ENCODE measurements at regions not wholly inside any gene's neighbourhood (a gene's known extent, or its start where the extent isn't known, plus 50 kb on each side); places are given as distances from the start of the nearest gene placed in this dataset.

DNA sequence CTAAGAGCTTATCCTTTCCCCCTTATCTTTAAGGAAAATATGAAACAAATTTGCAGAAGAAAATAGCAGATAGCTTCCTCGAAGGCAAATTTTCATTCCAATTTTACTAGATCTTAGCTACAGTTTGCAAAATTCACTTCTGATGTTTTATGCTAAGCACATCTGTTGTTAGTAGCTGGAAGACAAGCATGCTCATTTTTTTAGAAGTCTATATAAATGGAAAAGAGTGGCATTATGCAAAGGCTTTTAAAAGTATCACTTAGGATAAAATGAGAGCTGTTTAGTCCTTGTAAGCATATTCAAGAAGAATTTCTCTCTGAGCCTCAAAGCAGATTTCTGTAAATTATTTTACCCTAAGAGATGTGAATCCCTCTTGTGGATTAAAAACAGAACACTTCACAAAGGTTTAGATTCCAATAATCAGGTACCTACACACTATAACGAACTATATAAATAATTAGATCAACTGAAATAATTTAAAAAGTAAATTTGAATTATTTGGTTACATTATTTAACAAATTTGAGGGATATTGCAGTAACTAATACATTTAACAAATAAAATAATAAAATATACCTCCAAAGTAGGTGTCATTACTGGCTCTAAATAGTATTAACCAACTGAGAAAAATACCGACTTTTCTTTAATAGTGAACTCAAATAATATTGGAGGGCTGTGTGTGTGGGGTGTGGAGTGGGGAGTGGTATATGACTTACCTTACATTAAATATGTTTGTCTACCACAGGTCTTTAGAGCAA, 307.1 kb downstream of the SEMA3D start:
- no peaks in the 10 kb centered on the region for H3K9me3 Mint-ChIP-seq
- H3K36me3 Mint-ChIP-seq (ENCODE audit: low read depth) = no peaks in the 10 kb centered on the region
- no peak overlapping the region for H3K4me3 Mint-ChIP-seq
- no peak for DNase-seq
- H3K27ac Mint-ChIP-seq = no peak overlapping the region
- H3K27me3 Mint-ChIP-seq (ENCODE audit: insufficient read depth) = no peaks in the 10 kb centered on the region
- TF ChIP-seq, protein P1, sequence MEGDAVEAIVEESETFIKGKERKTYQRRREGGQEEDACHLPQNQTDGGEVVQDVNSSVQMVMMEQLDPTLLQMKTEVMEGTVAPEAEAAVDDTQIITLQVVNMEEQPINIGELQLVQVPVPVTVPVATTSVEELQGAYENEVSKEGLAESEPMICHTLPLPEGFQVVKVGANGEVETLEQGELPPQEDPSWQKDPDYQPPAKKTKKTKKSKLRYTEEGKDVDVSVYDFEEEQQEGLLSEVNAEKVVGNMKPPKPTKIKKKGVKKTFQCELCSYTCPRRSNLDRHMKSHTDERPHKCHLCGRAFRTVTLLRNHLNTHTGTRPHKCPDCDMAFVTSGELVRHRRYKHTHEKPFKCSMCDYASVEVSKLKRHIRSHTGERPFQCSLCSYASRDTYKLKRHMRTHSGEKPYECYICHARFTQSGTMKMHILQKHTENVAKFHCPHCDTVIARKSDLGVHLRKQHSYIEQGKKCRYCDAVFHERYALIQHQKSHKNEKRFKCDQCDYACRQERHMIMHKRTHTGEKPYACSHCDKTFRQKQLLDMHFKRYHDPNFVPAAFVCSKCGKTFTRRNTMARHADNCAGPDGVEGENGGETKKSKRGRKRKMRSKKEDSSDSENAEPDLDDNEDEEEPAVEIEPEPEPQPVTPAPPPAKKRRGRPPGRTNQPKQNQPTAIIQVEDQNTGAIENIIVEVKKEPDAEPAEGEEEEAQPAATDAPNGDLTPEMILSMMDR (IDR thresholded peaks at IDR 0.05) = no peak
- no peaks in the 10 kb centered on the region for H3K4me1 Mint-ChIP-seq (ENCODE audit: low read depth)

DNA sequence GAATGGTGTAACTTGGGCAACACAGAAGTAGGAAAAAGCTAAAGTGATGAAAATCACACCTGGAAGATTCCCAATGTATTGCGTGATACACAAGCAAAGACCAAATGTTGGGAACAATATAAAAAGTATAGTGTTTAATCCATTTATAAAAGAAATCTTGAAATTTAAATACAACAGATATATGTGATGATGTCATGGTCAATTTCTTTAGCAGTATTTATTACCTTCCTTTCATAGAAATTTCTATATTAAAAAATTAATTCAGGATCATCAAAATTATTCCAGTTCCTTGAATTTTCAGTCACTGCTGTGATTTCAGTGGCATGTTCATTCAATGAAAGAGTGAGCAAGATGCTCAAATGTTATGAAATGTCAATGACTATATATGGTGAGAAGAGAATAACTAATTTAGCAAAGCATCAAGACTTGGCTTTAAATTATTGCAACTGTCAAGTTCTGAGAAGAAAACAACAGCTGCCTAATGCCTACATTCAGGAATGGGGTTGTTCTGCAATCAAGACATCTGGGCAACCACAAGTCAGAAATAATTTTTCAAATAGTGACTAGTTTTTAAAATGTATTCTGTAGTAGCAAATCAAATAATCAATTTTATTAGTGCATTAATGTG, 308.8 kb downstream of the SEMA3D start:
- TF ChIP-seq, protein P1 (IDR thresholded peaks at IDR 0.05) = no peak
- no peak overlapping the region for H3K27ac Mint-ChIP-seq
- no peak for DNase-seq

DNA sequence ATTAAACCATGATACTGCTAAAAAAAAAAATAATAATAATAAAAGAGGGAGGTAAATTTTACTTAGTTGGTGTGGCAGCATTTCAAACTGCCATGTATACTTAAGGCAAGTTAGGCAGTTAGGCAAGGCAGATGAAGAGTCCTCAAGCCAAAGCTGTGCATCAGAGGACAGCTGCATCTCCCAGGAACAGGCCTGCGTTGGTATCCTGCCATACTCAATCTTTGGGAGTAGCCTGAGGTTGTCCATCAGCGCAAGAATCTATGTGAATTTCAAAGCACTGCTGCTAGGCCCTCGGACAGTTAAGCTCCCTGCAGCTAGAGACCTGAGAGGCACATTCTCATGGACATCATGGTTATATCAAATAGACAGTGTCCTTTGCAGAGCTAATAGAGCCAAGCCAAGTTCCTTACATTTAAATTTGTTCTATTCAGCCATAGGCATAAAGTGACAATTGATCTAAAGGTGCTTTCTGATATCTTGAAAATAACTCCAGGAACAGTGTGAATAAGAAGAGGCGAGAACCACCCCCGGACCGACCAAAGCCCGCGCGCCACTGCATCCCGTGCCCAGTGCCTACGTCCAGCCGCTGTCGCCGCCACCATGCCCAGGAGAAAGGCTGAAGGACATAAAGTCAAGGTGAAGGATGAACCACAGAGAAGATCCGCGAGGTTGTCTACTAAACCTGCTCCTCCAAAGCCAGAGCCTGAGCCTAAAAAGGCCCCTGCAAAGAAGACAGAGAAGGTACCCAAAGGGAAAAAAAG, 310.6 kb downstream of the SEMA3D start:
- TF ChIP-seq, protein P1 (IDR thresholded peaks at IDR 0.05) = no peak
- no peaks in the 10 kb centered on the region for H3K9me3 Mint-ChIP-seq
- no peak for DNase-seq
- H3K27me3 Mint-ChIP-seq (ENCODE audit: insufficient read depth) = no peaks in the 10 kb centered on the region
- no peak overlapping the region for H3K4me3 Mint-ChIP-seq
- no peak overlapping the region for H3K27ac Mint-ChIP-seq
- peaks cover 4% of the 10 kb centered on the region; the same call in 1 of the 2 replicates for H3K36me3 Mint-ChIP-seq (ENCODE audit: low read depth)
- H3K4me1 Mint-ChIP-seq (ENCODE audit: low read depth) = no peaks in the 10 kb centered on the region

More for the DNA sequence above, 308.8 kb downstream of the SEMA3D start:
- Mint-ChIP-seq H3K4me1 (ENCODE audit: low read depth) (no peaks in the 10 kb centered on the region), H3K27me3 (ENCODE audit: insufficient read depth) (no peaks in the 10 kb centered on the region), H3K36me3 (ENCODE audit: low read depth) (peaks cover 4% of the 10 kb centered on the region; the same call in 1 of the 2 replicates), H3K9me3 (no peaks in the 10 kb centered on the region), H3K4me3 (no peak overlapping the region)

DNA sequence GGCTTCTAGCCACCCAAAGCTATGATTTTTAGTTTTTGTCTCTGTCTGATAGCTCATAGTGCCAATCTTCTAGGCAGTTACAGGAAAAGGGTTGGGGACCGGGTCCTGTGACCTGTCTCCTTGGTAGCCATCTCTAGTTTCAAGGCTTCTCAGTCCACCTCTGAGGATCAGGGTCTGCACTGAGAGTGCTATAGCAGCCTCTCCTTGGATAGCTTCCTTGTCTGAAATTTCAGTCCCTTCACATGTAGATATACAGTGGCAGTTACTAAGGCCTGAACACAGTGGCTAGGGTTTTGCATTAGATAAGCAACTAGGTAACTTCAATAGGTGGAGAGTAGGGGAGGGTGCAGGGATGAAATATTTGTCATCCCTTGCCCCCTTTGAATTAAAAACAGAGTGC, 321.3 kb downstream of the SEMA3D start:
- DNase-seq = no peak
- H3K27ac Mint-ChIP-seq = no peak overlapping the region
- no peaks in the 10 kb centered on the region for H3K4me1 Mint-ChIP-seq (ENCODE audit: low read depth)
- no peaks in the 10 kb centered on the region for H3K36me3 Mint-ChIP-seq (ENCODE audit: low read depth)
- no peaks in the 10 kb centered on the region for H3K9me3 Mint-ChIP-seq
- TF ChIP-seq, protein P1 (IDR thresholded peaks at IDR 0.05) = no peak
- H3K27me3 Mint-ChIP-seq (ENCODE audit: insufficient read depth) = no peaks in the 10 kb centered on the region
- no peak overlapping the region for H3K4me3 Mint-ChIP-seq

DNA sequence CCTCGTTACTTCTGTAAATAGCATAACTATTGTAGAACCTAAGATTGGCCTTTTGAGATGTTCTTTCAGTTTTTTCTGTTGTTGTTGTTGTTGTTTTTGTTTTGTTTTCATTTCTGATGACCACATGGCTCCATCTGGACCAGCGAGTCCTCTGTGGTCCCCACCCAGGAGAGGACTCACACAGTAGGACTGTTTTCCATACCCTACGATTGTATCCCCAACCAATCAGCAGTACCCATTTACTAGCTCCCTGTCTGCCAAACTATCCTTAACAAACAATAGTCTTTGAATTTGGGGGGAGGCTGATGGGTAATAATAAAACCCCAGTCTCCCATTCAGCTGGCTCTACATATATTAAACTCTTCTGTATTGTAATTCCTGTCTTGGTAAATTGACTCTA, 329.5 kb downstream of the SEMA3D start:
- no peak for DNase-seq
- H3K9me3 Mint-ChIP-seq = no peaks in the 10 kb centered on the region
- H3K4me1 Mint-ChIP-seq (ENCODE audit: low read depth) = no peaks in the 10 kb centered on the region
- H3K27ac Mint-ChIP-seq = no peak overlapping the region
- TF ChIP-seq, protein P1 (IDR thresholded peaks at IDR 0.05) = no peak
- H3K36me3 Mint-ChIP-seq (ENCODE audit: low read depth) = no peaks in the 10 kb centered on the region
- no peak overlapping the region for H3K4me3 Mint-ChIP-seq
- no peaks in the 10 kb centered on the region for H3K27me3 Mint-ChIP-seq (ENCODE audit: insufficient read depth)

All from HFFc6 (cell line).